ENCODE measurements at regions not wholly inside any gene's neighbourhood (a gene's known extent, or its start where the extent isn't known, plus 50 kb on each side); places are given as distances from the start of the nearest gene placed in this dataset.

DNA sequence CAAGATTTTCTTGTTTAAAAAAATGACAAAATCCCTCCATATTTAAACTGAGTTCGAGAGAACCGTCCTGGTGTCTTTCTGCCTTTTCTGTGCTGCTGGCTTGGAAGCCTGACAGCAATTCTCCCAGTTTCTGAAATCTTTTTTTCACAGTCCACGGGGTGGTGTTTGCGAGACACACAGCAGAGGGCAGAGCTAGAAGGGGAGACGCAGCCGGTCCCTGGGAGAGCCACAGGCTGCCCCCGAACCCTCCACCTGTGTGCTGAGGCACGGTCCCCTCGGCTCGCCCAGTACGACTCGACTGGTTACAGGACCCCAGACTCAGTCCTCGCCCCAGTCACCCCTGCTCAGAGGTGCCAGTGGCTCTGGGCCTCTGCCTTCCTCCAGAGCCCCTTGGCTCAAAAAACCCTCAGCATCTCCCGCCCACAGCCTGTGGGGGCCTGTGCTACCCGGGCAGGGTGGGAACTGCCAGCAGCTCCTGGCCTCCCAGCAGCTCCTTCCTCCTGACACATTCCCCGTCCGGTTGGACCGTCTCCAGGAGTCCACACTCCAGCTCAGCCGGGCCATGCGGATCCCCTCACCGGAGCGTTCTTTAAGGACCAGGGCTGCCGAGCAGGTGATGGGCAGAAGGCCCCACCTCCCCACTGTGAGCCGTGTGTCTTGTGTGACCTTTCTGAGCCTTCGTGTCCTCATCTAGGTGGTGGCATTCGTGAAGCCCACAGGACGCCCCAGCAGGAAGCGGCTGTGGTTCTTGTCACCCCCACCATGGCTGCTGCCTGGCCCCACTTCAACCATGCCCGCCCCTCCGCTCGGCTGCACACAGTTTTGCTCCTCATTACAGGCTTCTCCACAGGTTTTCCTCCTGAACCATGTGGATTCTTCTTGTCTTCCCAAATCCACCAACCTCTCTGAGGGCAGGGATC lies 52.3 kb upstream of the EN2 start (continued):
- no peak for TF ChIP-seq KHSRP (IDR thresholded peaks at IDR 0.05)

DNA sequence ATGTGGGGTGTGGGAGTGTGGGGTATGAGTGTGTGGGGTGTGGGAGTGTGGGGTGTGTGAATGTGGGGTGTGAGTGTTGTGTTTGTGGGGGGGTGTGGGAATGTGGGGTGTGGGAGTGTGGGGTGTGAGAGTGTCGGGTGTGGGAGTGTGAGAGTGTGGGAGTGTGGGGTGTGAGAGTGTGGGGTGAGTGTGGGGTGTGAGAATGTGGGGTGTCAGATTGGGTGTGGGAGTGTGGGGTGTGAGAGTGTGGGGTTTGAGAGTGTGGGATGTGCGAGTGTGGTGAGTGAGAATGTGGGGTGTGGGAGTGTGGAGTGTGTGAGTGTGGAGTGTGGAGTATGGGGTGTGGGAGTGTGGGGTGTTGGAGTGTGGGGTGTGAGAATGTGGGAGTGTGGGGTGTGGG lies 50.1 kb upstream of the EN2 start:
- peaks cover 16% of the 10 kb centered on the region for H4K20me1 ChIP-seq (replicated peaks; ENCODE audit: control insufficient read depth, insufficient read depth, low read length)
- no peak overlapping the region for H3K9ac ChIP-seq (ENCODE audit: insufficient read depth in 1 of 2, low read depth in 2 of 2, low read length in 2 of 2)
- H2AFZ ChIP-seq (ENCODE audit: low read depth, low read length): no peak overlapping the region
- ChIA-PET POLR2A (no interaction called here), CTCF (ENCODE audit: low intra/inter-chr PET ratio) (no interaction called here)
- DNase-seq (ENCODE audit: extremely low read depth in 1 of 4, low spot score in 3 of 4) (no peak), FAIRE-seq (no peak), ATAC-seq (no peak)
- no peaks in the 10 kb centered on the region for H3K79me2 ChIP-seq (ENCODE audit: control insufficient read depth, insufficient read depth, low read length)
- H3K4me3 ChIP-seq: no peak overlapping the region
- H3K9me3 ChIP-seq (replicated peaks; ENCODE audit: control insufficient read depth, insufficient read depth, low read depth, low read length): no peaks in the 10 kb centered on the region
- no CpG with 5 or more reads among the region's 2 CpGs for WGBS (ENCODE audit: insufficient coverage, low coverage, missing lambda C conversion rate)
- TF ChIP-seq JUND (IDR thresholded peaks at IDR 0.05; ENCODE audit: borderline replicate concordance, low read depth, low read length): no peak
- no peak for TF ChIP-seq JUND (tag; IDR thresholded peaks at IDR 0.05; ENCODE audit: borderline replicate concordance, low read depth, low read length)
- TF ChIP-seq GTF2F1 (IDR thresholded peaks at IDR 0.05; ENCODE audit: low read depth, low read length): no peak
- TF ChIP-seq SMARCE1 (IDR thresholded peaks at IDR 0.05): no peak
- TF ChIP-seq, protein P1, sequence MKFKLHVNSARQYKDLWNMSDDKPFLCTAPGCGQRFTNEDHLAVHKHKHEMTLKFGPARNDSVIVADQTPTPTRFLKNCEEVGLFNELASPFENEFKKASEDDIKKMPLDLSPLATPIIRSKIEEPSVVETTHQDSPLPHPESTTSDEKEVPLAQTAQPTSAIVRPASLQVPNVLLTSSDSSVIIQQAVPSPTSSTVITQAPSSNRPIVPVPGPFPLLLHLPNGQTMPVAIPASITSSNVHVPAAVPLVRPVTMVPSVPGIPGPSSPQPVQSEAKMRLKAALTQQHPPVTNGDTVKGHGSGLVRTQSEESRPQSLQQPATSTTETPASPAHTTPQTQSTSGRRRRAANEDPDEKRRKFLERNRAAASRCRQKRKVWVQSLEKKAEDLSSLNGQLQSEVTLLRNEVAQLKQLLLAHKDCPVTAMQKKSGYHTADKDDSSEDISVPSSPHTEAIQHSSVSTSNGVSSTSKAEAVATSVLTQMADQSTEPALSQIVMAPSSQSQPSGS (CRISPR knock-in tag; IDR thresholded peaks at IDR 0.05): no peak
- no peak for TF ChIP-seq ZBTB7A (IDR thresholded peaks at IDR 0.05; ENCODE audit: borderline replicate concordance, control insufficient read depth, low read depth, low read length)
- TF ChIP-seq RAD21 (CRISPR knock-in tag; conservative IDR thresholded peaks at IDR 0.05 in 1 of 2, IDR thresholded peaks at IDR 0.05 in 1 of 2): no peak
- no peak for TF ChIP-seq SPI1 (IDR thresholded peaks at IDR 0.05; ENCODE audit: borderline replicate concordance, low read depth, low read length)
- TF ChIP-seq ZNF121 (CRISPR knock-in tag; conservative IDR thresholded peaks at IDR 0.05): no peak
- TF ChIP-seq HNRNPK (IDR thresholded peaks at IDR 0.05; ENCODE audit: low read depth, low read length, poor library complexity, severe bottlenecking): no peak
- TF ChIP-seq, protein P2, sequence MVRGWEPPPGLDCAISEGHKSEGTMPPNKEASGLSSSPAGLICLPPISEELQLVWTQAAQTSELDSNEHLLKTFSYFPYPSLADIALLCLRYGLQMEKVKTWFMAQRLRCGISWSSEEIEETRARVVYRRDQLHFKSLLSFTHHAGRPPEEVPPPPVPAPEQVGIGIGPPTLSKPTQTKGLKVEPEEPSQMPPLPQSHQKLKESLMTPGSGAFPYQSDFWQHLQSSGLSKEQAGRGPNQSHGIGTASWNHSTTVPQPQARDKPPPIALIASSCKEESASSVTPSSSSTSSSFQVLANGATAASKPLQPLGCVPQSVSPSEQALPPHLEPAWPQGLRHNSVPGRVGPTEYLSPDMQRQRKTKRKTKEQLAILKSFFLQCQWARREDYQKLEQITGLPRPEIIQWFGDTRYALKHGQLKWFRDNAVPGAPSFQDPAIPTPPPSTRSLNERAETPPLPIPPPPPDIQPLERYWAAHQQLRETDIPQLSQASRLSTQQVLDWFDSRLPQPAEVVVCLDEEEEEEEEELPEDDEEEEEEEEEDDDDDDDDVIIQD (CRISPR knock-in tag; IDR thresholded peaks at IDR 0.05): no peak
- TF ChIP-seq, protein P3, sequence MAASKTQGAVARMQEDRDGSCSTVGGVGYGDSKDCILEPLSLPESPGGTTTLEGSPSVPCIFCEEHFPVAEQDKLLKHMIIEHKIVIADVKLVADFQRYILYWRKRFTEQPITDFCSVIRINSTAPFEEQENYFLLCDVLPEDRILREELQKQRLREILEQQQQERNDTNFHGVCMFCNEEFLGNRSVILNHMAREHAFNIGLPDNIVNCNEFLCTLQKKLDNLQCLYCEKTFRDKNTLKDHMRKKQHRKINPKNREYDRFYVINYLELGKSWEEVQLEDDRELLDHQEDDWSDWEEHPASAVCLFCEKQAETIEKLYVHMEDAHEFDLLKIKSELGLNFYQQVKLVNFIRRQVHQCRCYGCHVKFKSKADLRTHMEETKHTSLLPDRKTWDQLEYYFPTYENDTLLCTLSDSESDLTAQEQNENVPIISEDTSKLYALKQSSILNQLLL (CRISPR knock-in tag; IDR thresholded peaks at IDR 0.05; ENCODE audit: borderline replicate concordance): no peak
- no peak for TF ChIP-seq ZNF239 (CRISPR knock-in tag; IDR thresholded peaks at IDR 0.05)
- no peak for TF ChIP-seq JUN (IDR thresholded peaks at IDR 0.05; ENCODE audit: borderline replicate concordance, low read depth, low read length)
- TF ChIP-seq JUN (CRISPR knock-in tag; IDR thresholded peaks at IDR 0.05; ENCODE audit: borderline replicate concordance): no peak
- TF ChIP-seq PYGO2 (tag; IDR thresholded peaks at IDR 0.05): no peak
- H3K36me3 ChIP-seq (ENCODE audit: control insufficient read depth, insufficient read depth, low read length): no peaks in the 10 kb centered on the region
- no peaks in the 10 kb centered on the region for H3K9me1 ChIP-seq (ENCODE audit: control insufficient read depth, insufficient read depth, low read length)
- no peak overlapping the region for H3K27ac ChIP-seq (ENCODE audit: extremely low read depth, low read depth, low read length)
- intact Hi-C loops (cut with micrococcal nuclease): no loop called here
- H3K4me1 ChIP-seq (replicated peaks in 1 of 2; ENCODE audit: control insufficient read depth in 2 of 2, insufficient read depth in 2 of 2, low read length in 2 of 2): peaks cover 0 to 21% of the 10 kb centered on the region in 2 experiments; a peak in 2 of 5 replicates
- in situ Hi-C loops (cut with MboI): no loop called here
- BruUV-seq (replicated peaks): no TSS peak
- H3K27me3 ChIP-seq (ENCODE audit: control insufficient read depth in 2 of 2, insufficient read depth in 2 of 2, low read length in 2 of 2): peaks cover 19 to 68% of the 10 kb centered on the region in 2 experiments; a peak in 4 of 5 replicates
- no peak overlapping the region for H3K4me2 ChIP-seq (ENCODE audit: insufficient read depth, low read length)

All from K562 (cell line).